ENCODE measurements at regions not wholly inside any gene's neighbourhood (a gene's known extent, or its start where the extent isn't known, plus 50 kb on each side); places are given as distances from the start of the nearest gene placed in this dataset.

DNA sequence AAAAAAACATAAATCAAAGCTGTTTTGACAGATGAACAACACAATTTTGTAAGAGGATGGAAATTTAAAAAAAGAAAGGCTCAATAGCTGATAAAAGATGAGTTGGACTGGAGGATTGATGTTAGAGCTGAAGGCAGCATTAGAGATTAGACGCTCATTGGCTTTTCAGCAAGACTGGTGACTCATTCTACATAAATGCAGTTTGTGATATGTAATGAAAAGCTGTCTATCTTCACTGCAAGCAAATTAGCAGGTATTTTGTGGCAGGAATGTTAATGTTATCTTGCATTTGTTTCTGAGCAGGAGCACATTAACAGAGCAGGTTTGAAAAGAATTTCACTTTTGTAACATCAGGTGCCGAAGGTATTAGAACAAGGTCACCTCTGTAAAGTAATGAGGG, 442.7 kb upstream of the NOVA1 start:
- H3K4me3 ChIP-seq (ENCODE audit: low read length): no peak overlapping the region
- DNase-seq (ENCODE audit: low read depth): no peak
- TF ChIP-seq, protein P1, sequence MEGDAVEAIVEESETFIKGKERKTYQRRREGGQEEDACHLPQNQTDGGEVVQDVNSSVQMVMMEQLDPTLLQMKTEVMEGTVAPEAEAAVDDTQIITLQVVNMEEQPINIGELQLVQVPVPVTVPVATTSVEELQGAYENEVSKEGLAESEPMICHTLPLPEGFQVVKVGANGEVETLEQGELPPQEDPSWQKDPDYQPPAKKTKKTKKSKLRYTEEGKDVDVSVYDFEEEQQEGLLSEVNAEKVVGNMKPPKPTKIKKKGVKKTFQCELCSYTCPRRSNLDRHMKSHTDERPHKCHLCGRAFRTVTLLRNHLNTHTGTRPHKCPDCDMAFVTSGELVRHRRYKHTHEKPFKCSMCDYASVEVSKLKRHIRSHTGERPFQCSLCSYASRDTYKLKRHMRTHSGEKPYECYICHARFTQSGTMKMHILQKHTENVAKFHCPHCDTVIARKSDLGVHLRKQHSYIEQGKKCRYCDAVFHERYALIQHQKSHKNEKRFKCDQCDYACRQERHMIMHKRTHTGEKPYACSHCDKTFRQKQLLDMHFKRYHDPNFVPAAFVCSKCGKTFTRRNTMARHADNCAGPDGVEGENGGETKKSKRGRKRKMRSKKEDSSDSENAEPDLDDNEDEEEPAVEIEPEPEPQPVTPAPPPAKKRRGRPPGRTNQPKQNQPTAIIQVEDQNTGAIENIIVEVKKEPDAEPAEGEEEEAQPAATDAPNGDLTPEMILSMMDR (conservative IDR thresholded peaks at IDR 0.05; ENCODE audit: low read length): no peak

DNA sequence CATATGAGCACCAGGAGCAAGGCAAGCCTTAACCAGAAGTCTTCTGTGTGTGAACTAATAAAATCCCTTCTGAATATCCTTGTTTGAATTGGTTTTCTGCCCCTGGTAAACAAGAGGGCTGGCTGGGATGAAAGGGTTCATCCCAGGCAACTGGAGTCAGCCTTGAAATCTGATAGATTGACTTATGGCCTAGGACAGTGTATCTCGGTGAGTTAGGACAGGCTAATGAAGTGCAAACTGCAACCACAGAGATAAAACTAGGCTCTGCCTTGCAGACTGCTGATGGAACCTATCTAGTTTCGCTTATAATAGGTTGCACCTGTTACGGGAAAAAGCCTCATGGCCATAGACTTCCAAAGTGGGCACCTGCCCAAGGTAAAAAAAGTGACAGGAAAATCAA, 451.9 kb upstream of the NOVA1 start:
- no peak for DNase-seq (ENCODE audit: low read depth)
- no peak overlapping the region for H3K4me3 ChIP-seq (ENCODE audit: low read length)
- TF ChIP-seq, protein P1 (conservative IDR thresholded peaks at IDR 0.05; ENCODE audit: low read length): no peak

DNA sequence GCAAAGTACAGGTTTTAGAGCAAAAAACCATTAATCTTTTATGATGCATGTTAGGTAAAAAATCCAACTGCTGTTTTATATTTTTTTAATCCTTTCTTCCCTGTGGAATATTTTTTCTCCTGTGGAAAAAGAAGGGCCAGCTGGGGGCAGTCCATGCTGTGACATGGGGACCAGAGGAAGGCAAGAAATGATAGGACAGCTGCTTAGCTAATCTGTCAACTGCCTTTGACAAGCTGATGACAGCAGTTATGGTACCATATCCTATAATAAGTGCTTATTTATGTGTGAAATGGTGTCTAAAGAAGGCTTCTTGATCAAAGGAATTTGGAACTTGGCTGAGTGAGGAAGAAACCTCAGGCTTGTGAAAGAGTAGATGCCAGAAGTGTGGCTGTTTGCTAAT, 452.4 kb upstream of the NOVA1 start:
- no peak overlapping the region for H3K4me3 ChIP-seq (ENCODE audit: low read length)
- DNase-seq (ENCODE audit: low read depth): no peak
- TF ChIP-seq, protein P1 (conservative IDR thresholded peaks at IDR 0.05; ENCODE audit: low read length): no peak

DNA sequence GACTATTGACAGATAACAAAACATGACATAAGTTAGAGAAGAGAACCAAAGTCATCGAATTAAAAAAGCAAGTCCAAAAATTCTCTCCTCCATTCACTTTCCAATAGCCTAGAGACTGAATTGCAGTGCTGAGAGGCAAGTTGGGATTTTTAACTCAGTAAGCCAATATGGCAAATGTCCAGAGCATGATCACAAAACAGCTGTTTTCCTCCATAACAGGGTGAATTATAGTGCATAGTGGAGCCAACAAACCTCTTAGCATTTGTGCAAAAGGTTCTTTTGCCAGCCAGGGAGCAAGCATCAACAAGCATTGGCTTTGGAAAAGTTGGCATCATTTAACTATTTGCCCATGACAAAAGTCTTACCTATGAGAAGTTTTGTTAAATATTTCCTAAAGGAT, 458.8 kb upstream of the NOVA1 start:
- no peak overlapping the region for H3K4me3 ChIP-seq (ENCODE audit: low read length)
- TF ChIP-seq, protein P1 (conservative IDR thresholded peaks at IDR 0.05; ENCODE audit: low read length): no peak
- no peak for DNase-seq (ENCODE audit: low read depth)

DNA sequence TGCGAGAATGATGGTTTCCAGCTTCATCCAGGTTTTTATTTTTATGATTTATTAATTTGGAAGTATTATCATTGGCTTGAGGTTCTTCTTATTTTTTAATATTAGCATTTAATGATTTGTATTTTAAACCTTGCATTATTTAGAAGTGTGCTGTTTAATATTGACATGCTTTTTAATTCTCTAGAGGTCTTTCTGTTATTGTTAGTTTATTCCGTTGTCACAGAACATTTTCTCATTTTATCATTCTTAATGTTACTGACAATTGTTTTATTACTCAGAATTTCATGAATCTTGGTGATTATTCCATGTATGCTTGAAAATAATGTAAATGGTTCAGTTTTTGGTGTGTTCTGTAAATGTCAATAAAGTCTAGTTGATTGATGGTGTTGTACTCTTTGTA, 463.5 kb upstream of the NOVA1 start:
- DNase-seq (ENCODE audit: low read depth): no peak
- TF ChIP-seq, protein P1 (conservative IDR thresholded peaks at IDR 0.05; ENCODE audit: low read length): no peak
- no peak overlapping the region for H3K4me3 ChIP-seq (ENCODE audit: low read length)

DNA sequence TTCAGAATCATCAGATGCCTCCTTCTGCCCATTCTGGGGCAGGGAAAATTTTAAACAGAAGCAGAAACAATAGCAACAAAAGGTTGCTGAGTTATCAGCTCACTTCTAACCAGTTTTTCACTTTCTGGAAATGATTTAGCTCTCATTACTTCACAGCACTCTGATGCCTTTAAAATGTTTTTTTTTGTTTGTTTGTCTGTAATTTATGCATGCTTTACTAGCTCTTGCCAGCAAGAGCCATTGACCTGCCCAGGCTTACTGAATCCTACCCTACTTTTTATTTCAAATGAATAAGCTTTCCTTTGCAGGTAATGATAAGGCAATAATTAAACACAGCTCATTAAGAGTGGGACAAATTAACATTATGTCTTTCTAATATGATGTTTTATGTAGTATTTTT, 466.1 kb upstream of the NOVA1 start:
- TF ChIP-seq, protein P1 (conservative IDR thresholded peaks at IDR 0.05; ENCODE audit: low read length): no peak
- H3K4me3 ChIP-seq (ENCODE audit: low read length): no peak overlapping the region
- no peak for DNase-seq (ENCODE audit: low read depth)

DNA sequence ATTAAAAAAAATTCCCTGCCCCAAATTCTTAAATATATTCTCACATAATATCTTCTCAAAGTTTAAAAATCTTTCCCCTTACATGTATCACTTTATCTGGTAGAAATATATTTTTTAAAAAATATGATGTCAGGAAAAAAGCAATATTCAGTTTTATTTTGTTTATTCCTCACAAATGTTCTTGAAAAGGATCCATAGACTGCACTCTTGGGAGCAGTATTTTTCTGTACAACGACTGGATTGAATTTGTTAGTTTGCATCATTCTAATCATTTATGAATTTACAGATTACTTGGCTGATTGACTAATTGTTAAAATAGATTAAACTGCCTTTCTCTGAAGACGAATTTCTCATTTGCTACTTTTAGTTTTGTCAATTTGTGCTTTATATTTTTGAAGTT, 468.1 kb upstream of the NOVA1 start:
- DNase-seq (ENCODE audit: low read depth): no peak

More for the DNA sequence above, 468.1 kb upstream of the NOVA1 start:
- no peak overlapping the region for H3K4me3 ChIP-seq (ENCODE audit: low read length)
- TF ChIP-seq, protein P1 (conservative IDR thresholded peaks at IDR 0.05; ENCODE audit: low read length): no peak

Measured in AG10803 (cell line).